GM04504 (cell line): ENCODE measurements at regions not wholly inside any gene's neighbourhood (a gene's known extent, or its start where the extent isn't known, plus 50 kb on each side); places are given as distances from the start of the nearest gene placed in this dataset.
"Not testable (repeated sequence)": the region's sequence is repeated elsewhere in the genome, so short reads cannot be mapped to it uniquely, and the experiment has no call there.

Experiments used
- DNase-seq: peaks from one replicate; pipeline ENCODE4 v3.0.0-alpha.2; 2012; ENCODE audit warnings: low read depth

DNA sequence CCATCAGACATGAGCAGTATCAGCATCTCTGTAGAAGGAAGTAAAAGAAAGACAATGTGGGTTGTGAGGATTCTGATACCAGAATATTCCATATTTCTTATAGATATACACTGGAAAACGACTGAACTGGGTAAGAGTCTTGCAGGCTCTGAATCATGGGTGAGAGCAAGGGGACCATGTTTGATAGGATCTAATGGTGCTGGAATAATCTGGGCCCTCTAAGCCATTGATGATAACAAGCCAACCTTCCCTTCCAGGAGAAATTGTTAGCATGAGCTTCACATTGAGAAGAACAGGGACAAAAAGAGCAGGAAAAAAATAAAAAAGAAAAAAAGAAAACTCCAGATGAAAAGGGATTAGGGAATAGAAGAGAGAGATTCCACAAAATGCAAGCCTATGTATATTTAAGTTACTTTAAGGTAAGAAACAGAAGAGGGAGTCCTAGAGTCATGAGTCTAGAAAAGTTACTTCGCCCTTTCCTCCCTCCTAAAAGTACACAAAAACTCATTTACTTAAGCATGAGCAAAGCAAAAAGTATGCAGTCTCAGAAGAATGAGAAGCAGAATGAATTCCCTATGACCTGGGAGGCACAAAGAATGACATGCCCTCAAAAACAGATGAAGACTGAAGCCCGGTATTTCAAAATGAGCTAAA, 181.9 kb downstream of the TMEM26 start:
- DNase-seq, result peak; percentile 40

- DNase-seq, result no peak
These were observed 189.7 kb downstream of the TMEM26 start for GRCh38 chr10:61263518-61263917.

DNA sequence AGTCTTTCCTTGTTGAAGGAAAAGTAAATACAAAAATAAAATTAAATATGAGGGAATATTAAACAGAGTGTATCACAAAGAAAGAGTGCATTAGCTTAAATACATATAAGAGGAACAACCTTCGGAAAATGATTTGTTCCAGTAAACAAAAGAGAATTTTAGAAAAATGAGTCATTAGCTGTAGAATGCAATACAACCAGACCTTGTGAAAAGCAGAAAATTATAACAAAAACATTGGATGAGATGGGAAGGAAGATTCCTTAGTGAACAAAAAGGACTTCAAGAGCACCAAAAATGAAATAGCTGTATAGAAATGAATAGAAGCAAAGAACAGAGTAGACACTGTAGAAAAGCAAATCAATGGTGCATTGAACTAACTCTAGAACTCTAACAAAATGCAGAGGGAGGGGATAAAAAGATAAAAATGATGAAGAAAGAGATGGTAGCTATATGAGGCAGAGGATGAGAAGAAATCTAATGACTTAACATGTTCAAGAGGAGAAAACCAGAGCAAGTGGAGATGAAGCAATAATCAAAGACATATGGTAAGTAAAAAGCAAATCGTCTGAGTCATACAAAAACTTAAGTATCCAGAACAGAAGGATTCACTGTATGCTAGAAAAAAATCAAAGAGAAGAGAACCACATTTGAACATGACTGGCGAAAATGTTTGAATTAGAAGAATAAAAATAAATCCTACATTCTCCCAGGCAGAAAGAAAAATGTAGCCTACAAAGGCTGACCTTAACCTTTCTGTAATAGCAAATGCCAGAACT, 190.5 kb downstream of the TMEM26 start:
- DNase-seq, result peak; percentile 46

DNA sequence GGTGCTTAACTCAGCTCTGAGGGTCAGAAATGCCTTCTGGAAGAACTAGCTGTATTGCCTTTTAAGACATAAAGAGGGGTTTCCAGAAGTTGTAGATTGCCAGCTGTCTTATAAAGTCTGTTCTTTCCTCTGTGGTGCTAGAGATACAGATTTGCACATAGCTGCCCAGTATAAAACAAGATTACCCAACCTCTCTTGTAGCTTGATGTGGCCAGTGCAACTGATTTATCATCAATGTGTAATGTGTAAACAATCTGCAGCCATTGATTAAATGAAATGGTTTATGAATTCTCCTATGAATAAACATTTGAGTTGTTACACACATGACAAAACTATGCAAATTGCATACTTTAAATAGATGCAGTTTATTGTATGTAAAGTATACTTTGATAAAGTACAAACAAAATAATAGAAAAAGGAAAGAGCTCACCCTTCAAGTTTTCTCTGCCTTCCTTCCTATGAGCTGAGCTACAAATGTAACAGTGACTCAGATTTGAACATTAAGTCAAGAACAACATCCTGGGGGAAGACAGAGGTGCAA, 195.2 kb downstream of the TMEM26 start:
- no peak for DNase-seq

DNA sequence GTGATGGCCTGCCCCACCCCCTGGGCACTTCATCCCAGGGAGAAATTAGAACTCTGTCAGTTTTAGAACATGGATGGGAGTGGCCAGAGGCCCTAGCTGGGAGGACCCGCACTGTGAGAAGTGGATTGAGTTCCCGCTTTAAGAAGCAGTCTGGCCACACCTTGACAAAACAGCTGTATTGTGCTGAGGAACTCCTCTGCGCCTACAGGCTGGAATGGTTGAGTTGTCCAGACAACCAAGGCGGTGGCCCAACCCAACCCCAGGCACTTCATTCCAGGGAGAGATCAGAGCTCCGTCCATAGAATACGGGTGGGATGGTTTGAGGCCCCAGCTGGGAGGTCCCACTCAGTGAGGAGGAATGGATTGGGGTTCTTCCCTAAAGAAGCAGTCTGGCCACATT, 196.0 kb downstream of the TMEM26 start:
- no peak for DNase-seq

- not testable (repeated sequence) for DNase-seq
These were observed 200.9 kb downstream of the TMEM26 start for GRCh38 chr10:61252326-61252725.

- DNase-seq, result no peak
These were observed 202.1 kb downstream of the TMEM26 start for GRCh38 chr10:61251089-61251488.

DNA sequence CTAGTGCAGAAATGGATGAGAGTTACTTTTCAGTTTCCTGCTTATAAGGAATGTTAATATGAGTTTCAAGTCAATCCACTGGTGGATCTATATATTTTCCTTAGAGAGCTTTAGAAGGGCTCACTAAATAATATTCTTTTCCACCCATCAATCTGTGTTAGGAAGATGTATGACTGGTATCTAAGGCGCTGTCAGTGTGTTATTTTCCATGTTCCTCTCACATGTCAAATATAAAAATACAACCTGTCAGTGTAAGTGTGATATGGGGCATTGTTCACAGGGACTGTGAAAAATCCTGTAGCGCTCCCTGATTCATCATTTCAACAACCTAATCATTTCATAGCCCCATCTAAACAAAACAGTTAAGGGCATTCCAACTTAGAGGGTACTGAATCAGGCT, 203.1 kb downstream of the TMEM26 start:
- DNase-seq, result no peak

DNA sequence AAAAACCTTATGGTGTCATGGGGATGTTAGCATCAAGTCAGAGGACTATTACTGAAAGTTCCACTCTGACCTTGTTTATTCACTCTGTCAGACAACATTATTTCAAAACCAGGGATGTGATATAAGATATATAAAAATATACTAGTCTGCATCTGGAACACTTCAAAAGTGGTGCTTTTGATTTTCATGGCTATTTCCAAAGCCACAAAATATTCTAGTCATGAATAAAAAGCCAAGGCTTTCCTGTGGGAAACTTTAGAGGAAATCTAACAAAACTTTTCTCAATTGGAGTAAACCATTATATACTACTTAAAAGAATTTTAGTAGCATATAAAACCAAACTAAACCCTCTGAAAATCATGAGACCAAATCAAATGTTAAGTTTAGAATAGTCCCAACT, 205.2 kb downstream of the TMEM26 start:
- no peak for DNase-seq

GRCh38 chr10:61244261-61244775, 208.9 kb downstream of the TMEM26 start:
- DNase-seq, result no peak

GRCh38 chr10:61232780-61233179, 220.4 kb downstream of the TMEM26 start:
- no peak for DNase-seq

DNA sequence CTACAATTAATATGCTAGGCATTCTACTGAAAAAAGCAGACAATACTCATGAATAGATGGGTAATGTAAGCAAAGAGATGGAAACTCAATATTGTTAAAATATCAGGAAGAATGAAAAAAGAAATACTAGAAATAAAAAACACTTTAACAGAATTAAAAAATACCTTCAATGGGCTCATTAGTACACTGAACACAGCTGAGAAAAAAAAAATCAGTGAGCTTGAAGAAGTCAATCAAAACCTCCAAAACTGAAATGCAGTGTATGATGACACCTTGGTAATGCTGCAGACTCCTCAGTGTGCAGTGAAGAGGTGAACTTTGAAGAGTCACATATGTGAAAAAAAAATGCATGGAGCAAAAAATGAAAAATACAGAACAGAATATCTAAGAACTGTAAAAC, 227.2 kb downstream of the TMEM26 start:
- no peak for DNase-seq

DNA sequence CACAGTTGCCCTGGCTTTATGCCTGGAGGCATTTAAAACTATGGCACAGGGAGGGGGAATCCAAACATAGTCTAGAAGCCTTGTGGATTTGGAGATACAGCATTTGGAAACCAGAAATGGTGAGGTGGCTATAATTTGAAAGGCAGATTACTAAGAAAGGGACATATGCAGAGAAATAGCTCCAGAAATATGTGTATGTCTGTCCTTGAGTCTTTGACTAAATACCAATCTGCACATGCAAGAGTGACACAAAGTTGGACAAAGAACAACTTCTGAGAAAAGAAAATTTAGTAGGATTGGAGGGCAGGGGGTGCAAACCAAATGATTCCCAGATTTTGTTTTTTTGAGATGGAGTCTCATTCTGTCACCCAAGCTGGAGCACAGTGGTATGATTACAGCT, 229.6 kb downstream of the TMEM26 start:
- DNase-seq, result no peak

DNA sequence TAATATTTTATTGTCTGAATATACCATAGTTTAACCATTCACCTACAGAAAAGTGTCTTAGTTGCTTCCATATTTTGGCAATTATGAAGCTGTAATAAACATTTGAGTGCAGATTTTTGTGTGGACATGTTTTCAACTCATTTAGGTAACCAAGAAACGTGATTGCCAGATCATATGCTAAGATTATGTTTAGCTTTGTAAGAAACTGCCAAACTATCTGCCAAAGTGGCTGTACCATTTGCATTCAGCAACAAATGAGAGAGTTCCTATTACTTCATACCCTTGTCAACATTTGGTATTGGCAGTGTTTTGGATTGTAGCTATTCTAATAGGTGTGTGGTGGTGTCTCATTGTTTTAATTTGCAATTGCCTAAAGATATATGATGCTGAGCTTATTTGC, 233.5 kb downstream of the TMEM26 start:
- no peak for DNase-seq

GRCh38 chr10:61217851-61218565, 235.2 kb downstream of the TMEM26 start:
- DNase-seq, result no peak

- no peak for DNase-seq
These were observed 237.9 kb downstream of the TMEM26 start for GRCh38 chr10:61215246-61215645.

DNA sequence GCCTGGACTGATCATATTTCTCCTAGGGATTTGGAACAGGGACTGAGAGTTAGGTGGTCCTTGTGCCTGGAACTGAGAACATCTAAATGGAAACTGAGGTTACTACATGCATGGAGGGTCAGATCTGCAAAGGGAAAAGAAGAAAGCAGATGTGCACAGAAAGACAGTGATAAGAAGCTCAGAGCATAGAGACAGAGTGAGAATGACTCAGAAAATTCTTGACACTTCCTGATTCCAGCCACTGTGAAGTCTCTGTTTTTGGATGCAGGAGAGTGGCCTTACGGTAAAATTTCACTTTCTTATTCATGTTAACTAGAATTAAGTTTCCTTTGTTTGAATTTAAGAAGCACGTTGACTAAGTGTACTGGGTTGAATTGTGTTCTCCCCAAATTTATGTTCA, 241.7 kb downstream of the TMEM26 start:
- no peak for DNase-seq

- DNase-seq, result no peak
These were observed 253.1 kb upstream of the RHOBTB1 start for GRCh38 chr10:61197057-61197456.

- DNase-seq, result no peak
These were observed 251.2 kb upstream of the RHOBTB1 start for GRCh38 chr10:61195211-61195610.

GRCh38 chr10:61192589-61192988, 248.6 kb upstream of the RHOBTB1 start:
- not testable (repeated sequence) for DNase-seq

GRCh38 chr10:61192042-61192441, 248.1 kb upstream of the RHOBTB1 start:
- DNase-seq, result no peak

- DNase-seq, result no peak
These were observed 245.9 kb upstream of the RHOBTB1 start for GRCh38 chr10:61189912-61190311.

DNA sequence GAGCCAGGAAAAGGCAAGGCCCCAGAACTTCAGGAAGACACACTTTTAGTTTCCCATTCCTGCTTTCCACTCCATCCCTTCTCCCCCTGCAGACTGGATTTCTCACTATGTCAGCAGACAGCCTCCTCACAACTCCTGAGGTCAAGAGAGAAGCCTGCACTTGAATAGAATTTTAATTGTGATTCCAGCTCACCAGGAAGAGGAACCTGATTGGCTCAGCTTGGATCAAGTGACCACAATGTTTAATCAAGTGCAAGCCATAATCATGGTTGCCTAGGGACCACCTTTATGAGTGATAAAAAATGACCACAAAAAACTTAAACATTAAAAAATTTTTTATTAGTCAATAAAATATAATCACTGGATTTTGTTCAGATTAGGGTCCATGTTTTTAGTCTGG, 244.7 kb upstream of the RHOBTB1 start:
- DNase-seq, result no peak
